ENCODE measurements at regions not wholly inside any gene's neighbourhood (a gene's known extent, or its start where the extent isn't known, plus 50 kb on each side); places are given as distances from the start of the nearest gene placed in this dataset.

GRCh38 chr6:76490456-76490855 lies 418.0 kb upstream of the IMPG1 start:
- no peak for TF ChIP-seq POLR2A (IDR thresholded peaks at IDR 0.05)
- TF ChIP-seq CTCF (IDR thresholded peaks at IDR 0.05): no peak
